ENCODE measurements at regions not wholly inside any gene's neighbourhood (a gene's known extent, or its start where the extent isn't known, plus 50 kb on each side); places are given as distances from the start of the nearest gene placed in this dataset.

DNA sequence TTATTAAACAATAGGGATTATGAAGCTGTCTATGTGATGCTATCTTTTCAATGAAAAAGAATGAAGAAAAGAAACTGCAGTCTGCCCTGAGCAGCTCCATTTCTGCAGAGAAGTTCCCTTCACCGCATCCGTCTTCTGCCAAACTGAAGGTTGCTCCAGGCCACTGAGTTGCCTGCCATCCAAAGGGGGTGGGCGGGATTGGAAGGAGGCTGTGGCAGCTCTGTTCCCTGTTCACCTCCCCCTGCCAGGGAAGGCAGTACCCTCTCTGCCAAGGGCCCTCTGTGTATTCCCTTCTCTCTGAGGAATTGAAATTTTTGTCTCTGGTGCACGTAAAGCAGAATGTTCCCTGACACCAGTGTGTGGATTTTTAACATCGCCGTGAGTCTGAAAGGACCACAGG is 243.1 kb upstream of the GHITM start:
- TF ChIP-seq, protein P1, sequence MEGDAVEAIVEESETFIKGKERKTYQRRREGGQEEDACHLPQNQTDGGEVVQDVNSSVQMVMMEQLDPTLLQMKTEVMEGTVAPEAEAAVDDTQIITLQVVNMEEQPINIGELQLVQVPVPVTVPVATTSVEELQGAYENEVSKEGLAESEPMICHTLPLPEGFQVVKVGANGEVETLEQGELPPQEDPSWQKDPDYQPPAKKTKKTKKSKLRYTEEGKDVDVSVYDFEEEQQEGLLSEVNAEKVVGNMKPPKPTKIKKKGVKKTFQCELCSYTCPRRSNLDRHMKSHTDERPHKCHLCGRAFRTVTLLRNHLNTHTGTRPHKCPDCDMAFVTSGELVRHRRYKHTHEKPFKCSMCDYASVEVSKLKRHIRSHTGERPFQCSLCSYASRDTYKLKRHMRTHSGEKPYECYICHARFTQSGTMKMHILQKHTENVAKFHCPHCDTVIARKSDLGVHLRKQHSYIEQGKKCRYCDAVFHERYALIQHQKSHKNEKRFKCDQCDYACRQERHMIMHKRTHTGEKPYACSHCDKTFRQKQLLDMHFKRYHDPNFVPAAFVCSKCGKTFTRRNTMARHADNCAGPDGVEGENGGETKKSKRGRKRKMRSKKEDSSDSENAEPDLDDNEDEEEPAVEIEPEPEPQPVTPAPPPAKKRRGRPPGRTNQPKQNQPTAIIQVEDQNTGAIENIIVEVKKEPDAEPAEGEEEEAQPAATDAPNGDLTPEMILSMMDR (IDR thresholded peaks at IDR 0.05): no peak
- no peak for TF ChIP-seq POLR2A (IDR thresholded peaks at IDR 0.05)
